ENCODE measurements at regions not wholly inside any gene's neighbourhood (a gene's known extent, or its start where the extent isn't known, plus 50 kb on each side); places are given as distances from the start of the nearest gene placed in this dataset.

- DNase-seq (ENCODE audit: low read depth in 4 of 4, low spot score in 2 of 4): no peak
These were observed 375.9 kb upstream of the DUSP10 start for GRCh38 chr1:222117809-222118208.

GRCh38 chr1:222114536-222115156 lies 372.8 kb upstream of the DUSP10 start:
- no peak for DNase-seq (ENCODE audit: low read depth in 4 of 4, low spot score in 2 of 4)

GRCh38 chr1:222109836-222110235 lies 367.9 kb upstream of the DUSP10 start:
- no peak for DNase-seq (ENCODE audit: low read depth in 4 of 4, low spot score in 2 of 4)

- no peak for DNase-seq (ENCODE audit: low read depth in 4 of 4, low spot score in 2 of 4)
These were observed 366.1 kb upstream of the DUSP10 start for GRCh38 chr1:222107975-222108374.

- no peak for DNase-seq (ENCODE audit: low read depth in 4 of 4, low spot score in 2 of 4)
These were observed 365.4 kb upstream of the DUSP10 start for GRCh38 chr1:222107267-222107666.

- DNase-seq (ENCODE audit: low read depth in 4 of 4, low spot score in 2 of 4): no peak
These were observed 364.5 kb upstream of the DUSP10 start for GRCh38 chr1:222106377-222106776.

GRCh38 chr1:222105861-222106260 lies 364.0 kb upstream of the DUSP10 start:
- no peak for DNase-seq (ENCODE audit: low read depth in 4 of 4, low spot score in 2 of 4)

GRCh38 chr1:222105393-222105737 lies 363.5 kb upstream of the DUSP10 start:
- DNase-seq (ENCODE audit: low read depth in 4 of 4, low spot score in 2 of 4): no peak

- peak; percentile 26 to 62 (median 56) for DNase-seq (ENCODE audit: low read depth in 4 of 4, low spot score in 2 of 4)
These were observed 363.0 kb upstream of the DUSP10 start for GRCh38 chr1:222104694-222105392.

- DNase-seq (ENCODE audit: low read depth in 4 of 4, low spot score in 2 of 4): no peak
These were observed 362.2 kb upstream of the DUSP10 start for GRCh38 chr1:222104097-222104496.

- no peak for DNase-seq (ENCODE audit: low read depth in 4 of 4, low spot score in 2 of 4)
These were observed 357.9 kb upstream of the DUSP10 start for GRCh38 chr1:222099746-222100145.

GRCh38 chr1:222098404-222098803 lies 356.5 kb upstream of the DUSP10 start:
- no peak for DNase-seq (ENCODE audit: low read depth in 4 of 4, low spot score in 2 of 4)

- no peak for DNase-seq (ENCODE audit: low read depth in 4 of 4, low spot score in 2 of 4)
These were observed 355.7 kb upstream of the DUSP10 start for GRCh38 chr1:222097588-222097987.

- DNase-seq (ENCODE audit: low read depth in 4 of 4, low spot score in 2 of 4): no peak
These were observed 355.0 kb upstream of the DUSP10 start for GRCh38 chr1:222096883-222097282.

- DNase-seq (ENCODE audit: low read depth in 4 of 4, low spot score in 2 of 4): no peak
These were observed 354.5 kb upstream of the DUSP10 start for GRCh38 chr1:222096476-222096772.

GRCh38 chr1:222095606-222096475 lies 354.0 kb upstream of the DUSP10 start:
- DNase-seq (ENCODE audit: low read depth in 4 of 4, low spot score in 2 of 4): no peak

GRCh38 chr1:222093518-222093917 lies 351.6 kb upstream of the DUSP10 start:
- no peak for DNase-seq (ENCODE audit: low read depth in 4 of 4, low spot score in 2 of 4)

- no peak for DNase-seq (ENCODE audit: low read depth in 4 of 4, low spot score in 2 of 4)
These were observed 348.2 kb upstream of the DUSP10 start for GRCh38 chr1:222090103-222090502.

GRCh38 chr1:222087221-222087920 lies 345.5 kb upstream of the DUSP10 start:
- DNase-seq (ENCODE audit: low read depth in 4 of 4, low spot score in 2 of 4): no peak

- no peak for DNase-seq (ENCODE audit: low read depth in 4 of 4, low spot score in 2 of 4)
These were observed 343.1 kb upstream of the DUSP10 start for GRCh38 chr1:222084996-222085395.

GRCh38 chr1:222084048-222084447 lies 342.2 kb upstream of the DUSP10 start:
- no peak for DNase-seq (ENCODE audit: low read depth in 4 of 4, low spot score in 2 of 4)

Data from left renal cortex interstitium (tissue), 4 donors.